Activated naive CD8-positive, alpha-beta T cell treated with anti-CD3 and anti-CD28 coated beads for 36 hours (primary cell): ENCODE measurements at regions not wholly inside any gene's neighbourhood (a gene's known extent, or its start where the extent isn't known, plus 50 kb on each side); places are given as distances from the start of the nearest gene placed in this dataset.
"Not testable (repeated sequence)": the region's sequence is repeated elsewhere in the genome, so short reads cannot be mapped to it uniquely, and the experiment has no call there.

Experiments
- DNase-seq: peaks from one replicate; pipeline ENCODE4 v3.0.0; 2021
- H3K27ac Mint-ChIP-seq: one replicate; pipeline ENCODE4 v1.8.0; 2022; ENCODE audit warnings: mild to moderate bottlenecking, moderate library complexity, mixed read lengths
- H3K27me3 Mint-ChIP-seq: one replicate; pipeline ENCODE4 v1.8.0; 2022; ENCODE audit warnings: mild to moderate bottlenecking, mixed read lengths
- H3K36me3 Mint-ChIP-seq: one replicate; pipeline ENCODE4 v1.8.0; 2021; ENCODE audit warnings: mild to moderate bottlenecking, mixed read lengths
- H3K4me1 Mint-ChIP-seq: one replicate; pipeline ENCODE4 v1.8.0; 2021; ENCODE audit warnings: mixed read lengths
- H3K4me3 Mint-ChIP-seq: one replicate; pipeline ENCODE4 v1.8.0; 2022; ENCODE audit warnings: mild to moderate bottlenecking, moderate library complexity, mixed read lengths
- H3K9me3 Mint-ChIP-seq: one replicate; pipeline ENCODE4 v1.8.0; 2022; ENCODE audit warnings: mixed read lengths

GRCh38 chr11:112537026-112537425, 276.4 kb upstream of the PLET1 start:
- H3K27me3 Mint-ChIP-seq: no peaks in the 10 kb centered on the region
- no peak overlapping the region for H3K27ac Mint-ChIP-seq
- no peak overlapping the region for H3K4me3 Mint-ChIP-seq
- H3K9me3 Mint-ChIP-seq: no peaks in the 10 kb centered on the region
- no peak for DNase-seq
- peaks cover 14% of the 10 kb centered on the region for H3K4me1 Mint-ChIP-seq
- no peaks in the 10 kb centered on the region for H3K36me3 Mint-ChIP-seq

DNA sequence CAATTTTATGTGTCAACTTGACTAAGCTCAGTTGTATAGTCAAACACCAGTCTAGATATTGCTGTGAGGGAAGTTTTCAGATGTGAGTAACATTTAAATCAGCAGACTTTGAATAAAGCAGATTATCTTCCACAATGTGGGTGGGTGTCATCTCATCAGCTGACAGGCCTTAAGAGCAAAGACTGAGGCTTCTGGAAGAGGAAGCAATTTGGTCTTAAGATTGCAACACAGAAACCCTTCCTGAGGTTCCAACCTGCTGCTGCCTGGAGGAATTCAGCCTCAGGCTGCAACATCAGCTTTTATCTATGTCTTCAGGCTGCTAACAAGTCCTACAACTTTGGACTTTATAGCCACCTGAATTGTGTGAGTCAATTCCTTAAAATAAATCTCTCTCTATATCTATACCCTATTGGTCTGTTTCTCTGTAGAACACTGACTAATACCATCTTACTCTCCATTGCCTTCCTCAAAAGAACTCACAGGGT, 277.2 kb upstream of the PLET1 start:
- no peaks in the 10 kb centered on the region for H3K27me3 Mint-ChIP-seq
- H3K4me1 Mint-ChIP-seq: peaks cover 14% of the 10 kb centered on the region
- H3K27ac Mint-ChIP-seq: no peak overlapping the region
- no peak overlapping the region for H3K4me3 Mint-ChIP-seq
- no peaks in the 10 kb centered on the region for H3K9me3 Mint-ChIP-seq
- no peaks in the 10 kb centered on the region for H3K36me3 Mint-ChIP-seq
- DNase-seq: no peak

- no peak for DNase-seq
- no peaks in the 10 kb centered on the region for H3K27me3 Mint-ChIP-seq
- H3K4me3 Mint-ChIP-seq: no peak overlapping the region
- H3K9me3 Mint-ChIP-seq: no peaks in the 10 kb centered on the region
- no peaks in the 10 kb centered on the region for H3K36me3 Mint-ChIP-seq
- H3K27ac Mint-ChIP-seq: no peak overlapping the region
- peaks cover 14% of the 10 kb centered on the region for H3K4me1 Mint-ChIP-seq
Measured at GRCh38 chr11:112538534-112539280, 278.0 kb upstream of the PLET1 start.

DNA sequence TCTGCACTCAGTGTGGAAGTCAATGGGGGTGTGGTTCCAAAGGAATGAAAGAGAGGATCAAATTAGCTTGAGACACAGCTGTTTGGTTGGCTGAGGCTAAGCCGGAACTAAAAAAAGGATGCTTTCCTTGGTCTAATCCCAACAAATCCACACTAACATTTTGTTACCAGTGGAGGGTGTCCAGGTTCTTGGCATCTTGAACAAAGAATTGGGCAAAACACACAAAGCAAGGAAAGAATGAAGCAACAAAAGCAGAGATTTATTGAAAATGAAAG, 278.6 kb upstream of the PLET1 start:
- H3K27me3 Mint-ChIP-seq, H3K9me3 Mint-ChIP-seq, H3K36me3 Mint-ChIP-seq, DNase-seq, H3K27ac Mint-ChIP-seq, H3K4me3 Mint-ChIP-seq: not testable (repeated sequence)
- peaks cover 14% of the 10 kb centered on the region for H3K4me1 Mint-ChIP-seq

GRCh38 chr11:112539741-112540140, 279.1 kb upstream of the PLET1 start:
- Mint-ChIP-seq H3K27me3 (no peaks in the 10 kb centered on the region), H3K27ac (no peak overlapping the region), H3K9me3 (no peaks in the 10 kb centered on the region), H3K4me3 (no peak overlapping the region), H3K36me3 (no peaks in the 10 kb centered on the region), H3K4me1 (peaks cover 14% of the 10 kb centered on the region)
- DNase-seq: no peak

- Mint-ChIP-seq H3K27ac (no peak overlapping the region), H3K4me3 (no peak overlapping the region), H3K36me3 (no peaks in the 10 kb centered on the region), H3K27me3 (no peaks in the 10 kb centered on the region), H3K4me1 (peaks cover 14% of the 10 kb centered on the region), H3K9me3 (no peaks in the 10 kb centered on the region)
- no peak for DNase-seq
Measured at GRCh38 chr11:112540261-112540660, 279.6 kb upstream of the PLET1 start.

- H3K4me1 Mint-ChIP-seq: peaks cover 14% of the 10 kb centered on the region
- H3K9me3 Mint-ChIP-seq: no peaks in the 10 kb centered on the region
- H3K36me3 Mint-ChIP-seq: no peaks in the 10 kb centered on the region
- H3K4me3 Mint-ChIP-seq: no peak overlapping the region
- H3K27me3 Mint-ChIP-seq: no peaks in the 10 kb centered on the region
- DNase-seq: no peak
- H3K27ac Mint-ChIP-seq: no peak overlapping the region
Measured at GRCh38 chr11:112541140-112542046, 280.7 kb upstream of the PLET1 start.

DNA sequence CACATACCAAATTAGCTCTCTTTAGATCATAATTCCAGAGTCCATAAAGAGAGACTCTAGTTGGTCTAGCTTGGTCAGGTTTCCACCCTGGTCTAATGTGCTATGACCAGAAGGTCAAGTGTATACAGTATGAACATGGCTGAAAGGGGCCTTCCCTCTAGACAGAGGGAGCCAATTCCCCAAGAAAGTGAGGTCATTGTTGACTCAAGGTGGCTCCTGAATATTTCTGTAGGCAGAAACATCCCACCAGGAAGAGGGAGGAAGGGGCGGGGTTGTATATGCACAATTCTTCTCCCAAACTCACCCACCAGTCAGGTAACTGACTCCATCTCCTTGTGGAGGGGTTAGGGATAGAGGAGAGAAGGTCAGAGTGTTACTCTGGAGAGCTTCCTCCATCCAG, 281.8 kb upstream of the PLET1 start:
- H3K4me3 Mint-ChIP-seq: no peak overlapping the region
- no peak overlapping the region for H3K27ac Mint-ChIP-seq
- no peak for DNase-seq
- H3K27me3 Mint-ChIP-seq: no peaks in the 10 kb centered on the region
- no peaks in the 10 kb centered on the region for H3K9me3 Mint-ChIP-seq
- H3K36me3 Mint-ChIP-seq: no peaks in the 10 kb centered on the region
- H3K4me1 Mint-ChIP-seq: peaks cover 14% of the 10 kb centered on the region

DNA sequence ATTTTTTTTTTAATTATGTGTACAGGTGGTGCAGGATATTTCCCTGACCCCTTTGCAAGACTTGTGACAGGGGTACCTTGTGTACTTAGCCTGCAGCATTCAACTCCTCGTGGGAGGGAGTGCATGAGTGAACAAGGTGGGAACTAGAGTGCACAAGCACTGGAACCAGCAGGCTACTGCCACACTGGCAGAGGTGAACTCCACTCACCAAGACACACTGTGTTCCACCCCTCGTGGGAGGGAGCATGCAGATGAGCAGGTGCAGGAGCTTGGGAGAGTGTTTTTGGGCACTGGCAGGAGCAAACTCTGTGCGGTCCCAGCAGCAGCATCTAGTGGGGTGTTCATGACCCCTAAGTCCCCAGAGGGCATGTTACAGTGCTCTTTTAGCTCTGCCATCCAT, 282.7 kb upstream of the PLET1 start:
- DNase-seq: no peak
- Mint-ChIP-seq H3K4me1 (peaks cover 14% of the 10 kb centered on the region), H3K27ac (no peak overlapping the region), H3K27me3 (no peaks in the 10 kb centered on the region), H3K36me3 (no peaks in the 10 kb centered on the region), H3K4me3 (no peak overlapping the region), H3K9me3 (no peaks in the 10 kb centered on the region)

DNA sequence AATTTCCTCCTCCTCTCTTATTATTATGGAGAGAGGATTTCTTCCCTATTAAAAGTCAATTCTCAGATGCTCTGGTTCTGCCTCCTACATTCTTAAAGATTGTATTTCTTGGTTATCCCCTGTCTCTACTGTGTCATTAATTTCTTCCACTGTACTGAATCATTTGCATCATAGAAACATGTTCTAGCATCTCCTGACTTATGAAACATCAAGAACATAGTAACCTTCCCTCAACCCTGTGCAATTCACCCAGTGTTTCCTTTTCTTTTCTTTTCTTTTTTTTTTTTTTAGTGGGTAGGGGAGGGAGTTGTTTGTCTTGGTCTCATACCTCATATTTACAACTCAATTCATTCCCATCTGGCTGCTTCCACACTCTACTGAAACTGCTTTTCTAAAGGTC, 288.0 kb upstream of the PLET1 start:
- Mint-ChIP-seq H3K27ac (no peak overlapping the region), H3K4me3 (no peak overlapping the region), H3K9me3 (no peaks in the 10 kb centered on the region), H3K27me3 (no peaks in the 10 kb centered on the region), H3K4me1 (no peaks in the 10 kb centered on the region), H3K36me3 (no peaks in the 10 kb centered on the region)
- DNase-seq: no peak

DNA sequence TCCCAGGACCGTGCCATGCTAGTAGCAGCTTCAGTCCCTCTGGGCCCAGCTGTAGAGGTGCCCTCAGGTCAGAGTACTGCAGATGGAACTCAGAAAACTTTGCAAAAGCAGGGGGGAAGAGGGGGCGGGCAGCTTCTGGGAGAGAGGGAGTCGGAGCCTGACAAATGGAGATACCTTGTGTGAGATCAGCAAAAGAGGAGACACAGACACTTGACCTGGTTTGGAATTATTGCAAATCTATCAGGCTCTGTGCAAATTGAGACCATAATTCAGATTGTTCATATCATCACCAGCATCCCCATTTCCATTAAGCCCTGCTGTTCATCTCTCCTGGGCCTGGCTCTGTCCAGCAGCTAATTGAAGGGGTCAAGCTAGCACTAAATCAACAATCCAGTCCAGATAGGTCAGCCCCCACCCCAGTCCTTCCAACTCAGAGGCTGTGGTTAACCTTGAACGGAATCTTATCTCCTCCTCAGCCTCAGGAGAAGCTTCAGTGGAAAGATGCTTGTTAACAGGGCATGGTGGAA, 292.6 kb upstream of the PLET1 start:
- Mint-ChIP-seq H3K4me1 (no peaks in the 10 kb centered on the region), H3K27me3 (no peaks in the 10 kb centered on the region), H3K27ac (no peak overlapping the region), H3K36me3 (no peaks in the 10 kb centered on the region), H3K9me3 (no peaks in the 10 kb centered on the region), H3K4me3 (no peak overlapping the region)
- DNase-seq: no peak

DNA sequence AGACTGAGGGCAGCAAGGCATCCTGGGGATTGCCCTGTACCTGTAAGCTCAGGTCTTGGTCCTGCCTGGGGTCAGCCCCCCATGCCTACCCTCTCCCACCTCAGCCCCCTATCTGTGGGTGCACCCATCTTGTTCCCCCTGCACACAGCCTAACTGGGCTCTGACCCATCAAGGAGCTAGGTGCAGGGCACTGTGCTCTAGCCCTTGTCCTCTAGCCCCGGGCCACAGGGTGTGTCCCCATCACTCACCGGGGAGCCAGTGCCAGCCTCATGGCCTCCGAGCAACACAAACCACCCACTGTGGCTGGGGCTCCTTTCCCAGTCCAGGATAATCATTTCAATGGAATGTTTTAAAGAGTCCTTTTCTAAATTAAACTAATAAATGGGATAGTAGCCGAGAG, 293.9 kb upstream of the PLET1 start:
- no peaks in the 10 kb centered on the region for H3K9me3 Mint-ChIP-seq
- no peak overlapping the region for H3K4me3 Mint-ChIP-seq
- DNase-seq: no peak
- H3K27ac Mint-ChIP-seq: no peak overlapping the region
- H3K4me1 Mint-ChIP-seq: no peaks in the 10 kb centered on the region
- no peaks in the 10 kb centered on the region for H3K27me3 Mint-ChIP-seq
- no peaks in the 10 kb centered on the region for H3K36me3 Mint-ChIP-seq

DNA sequence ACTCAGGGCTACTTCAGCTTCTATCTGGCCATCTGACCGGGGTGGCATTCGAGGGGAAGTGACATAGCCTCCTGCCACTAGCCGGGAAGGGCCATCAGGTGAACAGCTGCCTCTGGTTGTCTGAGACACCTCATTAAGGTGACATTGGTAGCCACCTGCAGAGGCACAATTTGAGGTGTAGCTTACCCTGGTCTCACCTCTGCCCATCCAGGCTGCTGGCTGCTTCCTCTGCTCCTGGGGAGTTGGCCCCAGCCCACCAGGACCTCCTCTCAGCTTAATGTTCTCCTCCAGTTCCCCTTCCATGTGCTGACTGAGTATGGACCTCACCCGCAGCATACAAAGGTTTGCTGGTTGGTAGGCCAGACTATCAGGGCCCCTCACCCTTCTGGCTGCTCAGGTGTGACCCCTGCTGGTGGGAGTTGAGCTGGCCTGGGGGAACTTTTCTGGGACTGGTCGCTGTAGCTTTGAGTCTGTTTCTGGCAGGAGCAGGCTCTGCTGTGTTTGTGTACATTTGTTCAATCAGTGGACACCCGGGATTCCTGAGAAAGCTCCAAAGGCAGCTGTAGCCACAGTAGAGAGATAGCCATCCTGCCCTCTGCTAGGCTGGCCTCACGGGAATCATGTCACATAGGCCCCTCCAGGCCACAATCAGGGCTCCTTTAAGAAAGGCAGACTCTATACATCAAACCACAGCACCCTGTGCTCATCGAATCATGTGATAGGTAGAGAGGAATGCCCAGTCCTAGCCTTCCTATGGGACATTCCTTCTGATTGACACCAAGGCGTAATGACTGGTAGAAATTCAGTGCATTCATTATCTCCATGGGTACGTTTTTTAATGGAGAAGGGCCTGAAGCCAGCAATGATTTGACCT, 295.1 kb upstream of the PLET1 start:
- Mint-ChIP-seq H3K9me3 (no peaks in the 10 kb centered on the region), H3K27me3 (no peaks in the 10 kb centered on the region), H3K4me1 (no peaks in the 10 kb centered on the region), H3K27ac (no peak overlapping the region), H3K4me3 (no peak overlapping the region), H3K36me3 (no peaks in the 10 kb centered on the region)
- peak; percentile 61 for DNase-seq

DNA sequence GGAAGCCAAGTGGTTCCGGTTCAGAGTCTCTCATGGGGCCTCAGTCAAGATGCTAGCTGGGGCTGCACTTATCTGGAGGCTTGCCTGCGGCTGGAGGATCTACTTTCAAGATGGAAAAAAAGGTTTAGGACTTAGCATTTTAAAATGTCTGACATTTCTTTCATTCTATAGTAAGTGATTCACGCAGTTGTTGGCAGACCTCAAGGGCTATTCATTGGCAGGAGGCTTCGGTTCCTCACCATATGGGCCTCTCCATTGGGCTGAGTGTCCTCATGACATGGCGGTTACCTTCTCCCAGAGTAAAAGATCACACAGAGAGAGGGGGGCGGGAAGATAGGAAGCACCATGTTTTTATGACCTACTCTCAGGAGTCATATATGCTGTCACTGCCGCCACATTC, 298.0 kb upstream of the PLET1 start:
- no peak overlapping the region for H3K27ac Mint-ChIP-seq
- H3K27me3 Mint-ChIP-seq: peaks cover 5% of the 10 kb centered on the region
- H3K9me3 Mint-ChIP-seq: no peaks in the 10 kb centered on the region
- H3K4me1 Mint-ChIP-seq: no peaks in the 10 kb centered on the region
- no peak for DNase-seq
- H3K4me3 Mint-ChIP-seq: no peak overlapping the region
- no peaks in the 10 kb centered on the region for H3K36me3 Mint-ChIP-seq

DNA sequence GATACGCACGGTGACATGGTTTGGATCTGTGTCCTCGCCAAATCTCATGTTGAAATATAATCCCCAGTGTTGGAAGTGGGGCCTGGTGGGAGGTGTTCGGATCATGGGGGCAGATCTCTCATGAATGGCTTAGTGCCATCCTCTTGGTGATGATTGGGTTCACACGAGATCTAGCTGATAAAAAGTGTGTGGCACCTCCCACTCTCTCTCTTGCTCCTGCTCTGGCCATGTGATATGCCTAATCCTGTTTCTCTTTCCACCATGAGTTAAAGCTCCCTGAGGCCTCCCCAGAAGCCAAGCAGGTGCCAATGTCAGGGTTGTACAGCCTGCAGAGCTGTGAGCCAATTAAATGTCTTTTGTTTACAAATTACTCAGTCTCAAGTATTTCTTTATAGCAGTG, 303.1 kb upstream of the PLET1 start:
- Mint-ChIP-seq H3K36me3 (no peaks in the 10 kb centered on the region), H3K4me1 (no peaks in the 10 kb centered on the region), H3K9me3 (no peaks in the 10 kb centered on the region), H3K27ac (no peak overlapping the region), H3K27me3 (peaks cover 9% of the 10 kb centered on the region), H3K4me3 (no peak overlapping the region)
- DNase-seq: no peak
